Effector CD8-positive, alpha-beta T cell (primary cell): ENCODE measurements at regions not wholly inside any gene's neighbourhood (a gene's known extent, or its start where the extent isn't known, plus 50 kb on each side); places are given as distances from the start of the nearest gene placed in this dataset.

Experiments
- DNase-seq: peaks from one replicate; lab custom pipeline; 2025; lab: John Stamatoyannopoulos, UW

DNA sequence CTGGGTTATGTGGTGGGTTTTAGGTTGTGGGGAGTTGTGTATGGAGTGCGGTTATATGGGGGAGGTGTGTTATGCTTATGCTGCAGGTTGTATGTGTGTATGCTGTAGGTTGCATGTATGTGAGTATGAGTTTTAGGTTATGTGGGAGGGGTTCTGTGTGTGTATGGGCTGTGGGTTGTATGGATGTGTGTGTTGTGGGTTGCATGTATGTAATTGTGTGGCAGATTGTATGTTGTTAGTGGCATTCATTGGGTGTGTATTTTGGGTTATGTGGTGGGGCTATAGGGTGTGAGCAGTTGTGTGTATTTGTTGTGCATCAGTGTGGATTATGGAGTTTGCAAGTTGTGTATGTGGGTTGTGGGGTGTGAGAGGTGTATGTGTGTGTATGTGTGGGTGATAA, 277.4 kb downstream of the NPIPA8 start:
- DNase-seq: no peak

DNA sequence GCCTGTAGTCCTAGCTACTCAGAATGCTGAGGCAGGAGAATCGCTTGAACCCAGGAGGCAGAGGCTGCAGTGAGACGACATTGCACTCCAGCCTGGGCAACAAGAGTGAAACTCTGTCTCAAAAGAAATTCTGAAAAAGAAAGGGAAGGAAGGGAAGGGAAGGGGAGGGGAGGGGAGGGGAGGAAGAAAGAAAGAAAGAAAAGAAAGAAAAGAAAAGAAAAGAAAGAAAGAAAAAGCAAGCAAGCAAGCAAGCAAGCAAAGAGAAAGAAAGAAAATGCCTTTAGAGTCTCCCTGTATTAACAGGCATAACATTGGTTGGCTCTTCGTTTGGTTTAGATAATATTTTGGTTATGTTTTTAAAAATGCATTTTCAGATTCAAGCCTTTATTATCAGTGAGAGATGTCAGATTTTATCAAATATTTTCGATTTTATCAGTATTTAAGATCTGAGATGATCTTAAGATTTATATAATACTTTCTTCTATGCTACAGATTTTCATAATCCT, 281.1 kb downstream of the NPIPA8 start:
- no peak for DNase-seq

DNA sequence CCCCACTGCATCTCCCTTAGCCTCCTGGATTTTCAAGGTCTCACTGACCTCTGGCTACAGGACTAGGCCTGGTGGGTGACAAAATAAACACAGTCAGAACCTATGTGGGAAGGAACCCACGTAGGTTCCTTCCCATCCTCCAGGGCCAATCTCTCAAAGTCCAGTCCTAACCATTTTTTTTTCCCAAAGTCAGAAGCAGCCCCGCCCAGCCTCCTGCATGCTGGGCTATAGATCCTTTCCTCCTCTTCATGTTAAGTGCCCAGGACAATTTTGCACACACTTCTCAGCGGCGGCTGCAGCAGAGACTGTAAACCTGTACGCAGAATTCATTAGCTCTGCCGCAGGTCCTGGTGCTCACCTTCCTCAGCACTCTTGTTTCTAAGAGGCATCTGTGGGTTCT, 285.8 kb downstream of the NPIPA8 start:
- no peak for DNase-seq

DNA sequence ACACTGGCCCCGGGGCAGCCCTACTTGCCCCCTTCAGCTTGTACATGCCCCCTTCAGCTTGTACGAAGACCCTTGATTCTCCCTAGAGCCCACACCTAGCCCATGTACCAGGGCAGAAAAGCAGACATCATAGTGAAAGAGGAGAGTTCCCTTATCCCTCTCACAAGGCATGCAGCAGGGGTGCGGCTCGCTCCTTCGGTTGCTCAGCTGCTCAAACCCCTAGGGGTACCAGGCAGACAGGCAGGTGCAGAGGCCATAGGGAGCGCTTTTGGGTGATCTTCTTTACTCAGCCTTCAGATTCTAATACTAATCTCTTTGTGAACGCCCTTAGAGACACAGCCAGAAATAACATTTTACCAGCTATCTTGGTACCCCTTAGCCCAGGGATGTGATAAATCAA, 286.3 kb downstream of the NPIPA8 start:
- no peak for DNase-seq

DNA sequence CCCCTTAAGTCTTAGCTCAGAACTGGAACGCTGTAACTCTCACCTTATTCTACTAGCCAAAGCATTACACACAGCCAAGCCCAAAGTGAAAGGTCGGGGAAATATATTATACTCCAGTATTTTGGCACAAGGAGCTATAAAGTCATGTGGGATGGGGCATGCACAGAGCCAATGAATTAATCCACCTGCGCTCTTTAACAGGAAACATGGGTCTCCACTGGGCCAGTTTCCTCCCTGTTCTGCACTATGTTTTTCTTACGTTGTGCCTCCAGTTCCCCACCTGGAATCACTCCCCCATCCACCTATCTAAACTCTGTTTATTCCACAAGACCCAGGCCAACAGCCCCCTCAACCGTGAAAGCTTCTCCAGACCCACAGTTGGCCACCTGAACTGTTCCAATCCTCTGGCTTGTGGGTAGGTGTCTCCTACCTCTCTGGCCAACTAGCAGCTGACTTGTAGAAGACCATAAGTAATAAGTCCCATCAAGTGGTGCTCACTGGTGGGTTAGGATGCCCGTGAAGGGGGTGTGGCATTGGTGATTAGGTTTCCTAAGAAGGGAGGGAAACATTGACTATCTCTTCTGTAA, 286.9 kb downstream of the NPIPA8 start:
- no peak for DNase-seq

DNA sequence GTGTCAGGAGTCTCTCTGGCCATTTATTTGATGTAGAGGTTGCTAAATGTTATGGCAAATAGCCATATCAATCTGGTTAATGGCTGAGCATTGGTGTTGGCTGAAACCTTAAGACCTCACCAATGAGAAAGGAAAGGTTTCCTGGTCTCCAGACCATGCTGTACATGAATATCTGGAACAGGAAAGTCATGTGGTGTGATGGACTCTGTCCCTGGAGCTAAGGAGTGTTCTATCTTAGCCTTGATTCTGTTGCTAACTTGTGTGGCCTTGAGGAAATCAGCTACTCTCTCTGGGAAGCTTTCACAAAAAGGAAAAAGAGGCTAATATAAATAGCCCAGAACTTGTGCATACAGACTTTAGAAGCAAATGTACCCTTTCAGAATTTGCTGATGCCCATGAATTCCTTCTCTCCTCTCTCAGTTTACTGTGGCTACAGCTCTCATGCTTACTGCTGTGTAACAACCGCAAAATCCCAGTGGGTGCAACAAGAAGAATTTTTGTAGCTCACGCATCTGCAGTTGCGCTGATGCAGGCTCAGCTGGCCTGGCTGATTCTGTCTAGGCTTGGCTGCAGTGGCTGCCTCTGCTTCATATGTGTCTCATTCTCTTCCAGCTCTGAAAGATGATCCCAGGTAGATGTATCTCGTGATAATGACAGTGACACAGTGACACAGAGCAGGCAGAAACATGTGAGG, 287.5 kb downstream of the NPIPA8 start:
- DNase-seq: no peak

DNA sequence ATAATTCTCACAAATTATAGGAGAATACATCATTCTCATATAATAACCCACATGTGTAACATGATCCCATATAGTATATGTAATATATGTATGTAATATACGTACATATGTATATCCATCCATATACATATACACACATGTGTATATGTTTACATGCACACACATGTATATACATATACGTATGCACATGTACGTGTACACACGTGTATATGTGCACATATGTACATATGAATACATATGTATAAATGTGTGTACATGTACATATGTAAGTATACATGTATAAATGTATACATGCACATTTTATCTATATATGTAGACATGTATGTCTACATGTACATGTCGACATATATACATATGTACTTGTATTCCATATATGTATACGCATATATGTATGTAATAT, 288.8 kb downstream of the NPIPA8 start:
- DNase-seq: no peak

DNA sequence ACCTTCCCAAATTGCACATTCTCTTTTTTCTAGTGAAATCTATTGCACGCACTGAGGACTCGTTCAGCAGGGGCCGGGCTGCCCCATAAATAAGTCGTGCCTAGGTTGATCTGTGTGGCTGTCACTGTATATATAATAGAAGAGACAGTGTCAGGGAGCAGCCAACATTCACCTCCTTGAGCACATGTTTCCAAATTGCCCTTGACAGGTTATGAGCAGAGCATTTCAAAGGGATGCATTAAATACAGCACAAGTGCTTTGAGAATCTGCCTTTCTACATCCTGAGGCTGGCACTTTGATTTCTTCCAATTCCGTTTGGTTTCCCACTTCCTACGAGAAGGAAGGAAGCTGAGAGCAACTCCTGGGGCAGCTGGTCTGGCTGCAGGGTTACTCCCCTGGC, 291.2 kb downstream of the NPIPA8 start:
- no peak for DNase-seq

DNA sequence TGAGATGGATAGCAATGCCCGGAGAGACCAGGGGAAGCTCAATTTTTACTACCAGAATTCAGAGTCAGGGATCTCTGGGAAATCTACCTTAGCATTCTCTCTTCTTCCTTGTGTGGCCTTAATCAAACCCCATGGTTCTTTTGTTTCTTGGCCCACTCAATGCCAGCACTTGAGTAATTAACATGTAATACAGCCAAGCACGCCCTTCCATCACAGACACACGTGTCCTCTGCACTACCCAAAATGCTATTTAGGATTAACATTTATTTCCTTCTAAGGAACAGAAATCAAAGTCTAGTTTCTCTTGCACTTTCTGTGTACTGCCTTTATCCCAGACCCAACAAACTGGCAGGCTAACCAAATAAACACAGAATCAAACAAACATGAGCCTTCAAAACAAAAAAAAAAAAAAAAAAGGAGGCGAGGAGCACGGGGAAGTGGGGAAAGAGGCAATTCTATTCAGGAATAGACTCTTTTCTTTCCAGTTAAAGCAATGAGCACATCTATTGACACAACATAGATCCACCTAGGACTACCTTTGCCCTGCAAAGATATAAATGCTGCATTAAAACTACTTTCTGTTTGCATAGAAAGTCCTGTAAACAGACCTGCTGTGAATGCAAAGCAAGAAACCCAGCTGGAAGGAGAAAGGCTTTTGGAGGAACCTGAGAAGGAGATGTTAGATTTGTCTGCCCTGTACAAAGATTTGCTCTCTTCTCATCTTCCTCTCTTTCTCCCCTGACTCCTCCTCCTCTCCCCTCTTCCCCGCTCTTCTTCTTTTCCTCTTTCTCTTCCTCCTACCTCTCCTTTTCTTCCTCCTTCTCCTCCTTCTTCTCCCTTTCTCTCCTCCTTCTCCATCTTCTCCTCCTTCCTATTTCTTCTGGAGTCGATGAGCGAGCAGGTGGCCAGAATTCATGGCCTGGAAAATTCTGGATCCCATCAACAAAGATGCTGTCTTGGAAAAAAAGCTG, 294.4 kb downstream of the NPIPA8 start:
- DNase-seq: no peak

DNA sequence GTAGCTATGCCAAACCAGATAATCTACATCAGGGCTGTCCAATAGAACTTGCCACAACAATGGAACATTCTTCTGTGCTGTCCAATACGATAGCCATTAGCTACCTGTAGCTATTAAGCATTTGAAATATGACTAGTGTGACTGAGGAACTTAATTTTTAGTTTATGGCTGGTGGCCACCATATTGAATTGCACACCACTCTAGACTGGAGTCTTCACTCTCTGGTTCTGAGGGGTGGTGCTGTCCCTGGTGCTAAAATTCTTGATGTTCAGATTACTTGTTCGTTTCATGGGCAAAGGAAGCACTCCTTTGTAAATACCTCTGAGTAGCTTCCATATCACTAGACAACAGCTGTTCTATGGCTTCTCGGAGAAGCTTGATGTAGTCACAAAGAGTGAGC, 296.6 kb downstream of the NPIPA8 start:
- no peak for DNase-seq

DNA sequence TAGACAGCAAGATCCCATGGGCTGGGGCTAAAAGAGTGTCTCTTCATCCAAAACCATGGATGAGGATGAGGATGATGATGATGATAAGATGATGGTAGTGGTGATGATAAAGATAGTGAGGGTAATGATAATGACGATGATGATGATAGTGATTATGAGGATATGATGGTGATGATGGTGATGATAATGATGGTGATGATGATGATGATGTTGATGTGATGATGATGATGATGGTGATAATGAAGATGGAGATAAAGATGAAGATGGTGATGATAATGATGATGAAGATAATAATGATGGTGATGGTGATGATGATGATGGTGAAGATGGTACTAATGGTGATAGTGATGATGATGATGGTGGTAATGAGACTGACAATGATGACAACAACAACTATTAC, 299.5 kb downstream of the NPIPA8 start:
- DNase-seq: no peak

DNA sequence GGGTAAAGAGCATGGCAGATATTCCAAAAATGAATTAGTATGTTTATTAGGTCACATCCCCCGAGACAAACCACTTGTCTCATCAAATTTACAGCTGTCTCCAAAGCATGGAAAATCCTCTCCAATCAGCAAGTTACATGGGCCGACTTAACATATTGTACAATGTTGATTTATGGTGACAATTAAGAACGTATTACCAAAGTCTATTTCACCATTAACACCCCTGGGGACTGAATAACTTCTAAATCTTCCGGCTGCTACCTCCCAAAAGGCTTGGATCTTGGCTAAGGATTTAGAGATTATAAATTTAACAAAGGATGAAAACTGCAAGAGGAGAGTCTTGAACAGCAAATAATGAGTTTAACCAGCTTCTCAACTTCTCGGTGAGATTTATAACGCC, 311.9 kb downstream of the NPIPA8 start:
- no peak for DNase-seq

DNA sequence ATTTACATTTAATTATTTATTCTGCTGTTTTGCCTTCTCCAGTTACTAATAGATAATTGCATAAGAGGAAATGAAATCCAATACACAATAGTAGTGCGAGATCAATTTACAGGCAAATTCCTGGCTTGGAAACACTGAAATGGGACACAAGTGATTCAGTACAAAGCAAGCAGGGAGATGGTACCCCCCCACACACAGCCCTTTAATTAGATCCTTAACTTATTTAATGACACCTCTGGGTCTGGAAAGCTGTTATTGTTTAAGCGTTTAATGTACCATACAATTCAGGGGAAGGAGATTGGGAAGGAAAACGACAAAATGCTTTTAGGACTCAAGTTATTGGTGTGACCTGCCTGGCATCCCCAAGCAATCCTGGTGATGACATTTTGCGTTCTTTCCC, 318.2 kb downstream of the NPIPA8 start:
- no peak for DNase-seq

DNA sequence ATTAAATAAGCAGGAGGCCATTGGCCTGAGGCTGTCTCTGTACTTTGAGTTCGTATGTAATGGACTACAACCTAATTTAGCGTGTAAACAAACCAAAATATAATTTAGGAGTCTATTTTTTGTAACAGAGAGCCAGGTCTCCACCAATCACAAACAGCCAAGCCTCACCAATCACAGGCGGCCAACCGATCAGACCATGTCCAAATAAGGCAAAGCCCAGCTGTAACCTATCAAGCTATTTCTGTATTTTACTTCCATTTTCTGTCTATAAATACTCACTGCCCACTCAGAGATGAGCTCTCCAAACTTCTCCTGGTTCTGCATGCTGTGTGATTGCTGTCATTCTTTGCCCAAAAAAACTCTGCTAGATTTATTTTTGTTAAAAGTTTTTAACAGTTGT, 322.7 kb downstream of the NPIPA8 start:
- DNase-seq: no peak

DNA sequence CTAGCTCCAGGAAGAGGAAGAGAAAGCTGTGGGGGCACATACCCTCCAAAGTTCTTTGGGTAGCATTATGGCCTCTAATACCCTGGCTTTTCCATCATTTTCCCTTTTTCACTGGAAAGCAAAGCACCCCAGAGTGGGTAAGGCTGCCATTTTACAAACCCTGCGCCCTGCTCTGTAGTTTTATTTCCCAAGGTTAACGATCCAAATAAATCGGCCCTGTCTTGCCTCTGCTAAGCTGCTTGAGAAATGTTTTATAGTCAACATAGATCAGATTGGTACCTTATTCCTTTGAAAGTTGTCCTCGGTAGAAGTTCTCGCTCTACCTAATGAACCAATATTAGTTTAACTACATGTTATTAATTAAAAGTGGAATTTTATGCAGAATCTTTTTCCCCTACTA, 328.2 kb downstream of the NPIPA8 start:
- no peak for DNase-seq

DNA sequence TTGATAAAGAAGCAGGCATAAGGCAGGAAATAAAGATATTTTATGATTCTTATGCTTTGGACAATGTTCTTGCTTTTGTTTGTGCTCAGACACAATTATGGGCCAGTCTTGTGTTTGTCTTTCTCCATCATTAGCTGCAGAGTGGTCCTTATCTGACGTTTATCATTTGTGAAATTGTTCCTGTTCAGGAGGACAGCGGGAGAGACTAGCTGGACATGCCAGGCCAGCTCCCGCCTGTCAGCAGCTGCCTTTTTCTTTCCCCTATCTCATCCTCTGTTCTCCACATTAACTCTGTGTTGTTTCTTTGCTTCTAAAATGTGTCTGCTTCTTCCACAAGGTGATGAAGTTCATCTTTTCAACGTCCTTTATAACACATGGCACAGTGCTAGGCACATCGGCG, 333.5 kb downstream of the NPIPA8 start:
- DNase-seq: no peak

DNA sequence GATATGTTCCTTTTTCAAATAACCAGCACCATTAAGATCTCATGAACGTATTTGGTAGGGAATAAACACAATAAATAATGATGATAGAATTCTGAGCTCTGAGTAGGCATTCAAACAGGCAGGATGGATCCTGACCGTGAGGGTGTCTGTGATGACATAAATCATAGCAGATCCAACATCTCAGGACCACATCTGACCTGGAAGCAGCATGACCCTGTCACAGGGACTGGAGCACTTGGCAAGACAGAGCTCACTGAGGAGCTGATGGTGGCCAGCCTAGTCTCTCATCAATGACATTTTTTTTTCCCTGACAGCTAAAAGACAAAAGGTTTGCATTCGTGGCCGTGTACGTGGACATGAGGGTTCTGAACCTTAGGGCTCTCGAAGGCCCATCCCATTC, 337.5 kb downstream of the NPIPA8 start:
- no peak for DNase-seq

DNA sequence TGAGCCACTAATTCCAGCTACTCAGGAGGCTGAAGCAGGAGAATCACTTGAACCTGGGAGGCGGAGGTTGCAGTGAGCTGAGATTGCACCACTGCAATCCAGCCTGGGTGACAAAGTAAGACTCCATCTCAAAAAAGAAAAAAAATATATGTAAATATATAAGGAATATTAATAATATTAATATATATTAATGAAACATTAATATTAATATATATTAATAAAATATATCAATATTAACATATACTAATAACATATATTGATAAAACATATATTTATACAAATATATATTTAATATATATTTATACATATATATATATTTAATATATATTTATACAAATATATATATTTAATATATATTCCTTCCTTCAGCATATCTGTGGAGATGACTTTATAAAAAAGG, 338.0 kb downstream of the NPIPA8 start:
- DNase-seq: no peak

DNA sequence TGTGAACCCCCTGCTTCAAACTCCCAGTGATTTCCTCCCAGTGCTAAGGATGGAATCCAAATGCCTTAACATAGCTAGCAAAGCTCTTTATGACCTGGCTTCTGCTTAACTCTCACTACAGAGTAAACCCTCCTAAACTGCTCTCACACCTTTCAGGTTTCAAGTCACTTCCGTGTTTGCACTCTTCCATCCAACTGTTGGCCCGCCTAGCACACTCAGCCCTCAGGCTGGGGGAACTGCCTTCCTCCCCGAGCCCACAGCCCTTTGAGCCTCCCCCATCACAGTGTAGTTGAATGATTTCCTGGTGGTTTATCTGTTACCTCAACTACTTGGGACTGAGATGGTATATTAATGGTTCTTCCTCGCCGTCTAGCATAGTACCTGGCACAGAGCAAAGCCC, 342.5 kb downstream of the NPIPA8 start:
- DNase-seq: no peak

DNA sequence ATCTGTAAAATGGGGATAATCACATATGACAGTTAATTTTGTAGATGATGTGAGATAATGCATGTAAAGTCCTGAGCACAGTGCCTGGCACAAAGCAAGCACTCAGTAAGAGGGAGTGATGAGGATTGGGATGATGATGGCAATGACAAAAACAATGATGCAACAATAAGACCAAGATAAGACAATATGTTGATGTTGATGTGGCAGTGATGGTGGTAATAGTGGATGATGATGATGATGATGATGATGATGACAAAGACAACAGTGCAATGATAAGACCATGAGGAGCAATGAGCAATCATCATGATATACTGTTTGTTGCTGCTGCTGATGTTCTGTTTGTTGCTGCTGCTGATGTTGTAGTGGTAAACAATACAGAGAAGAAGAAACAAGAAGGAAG, 344.1 kb downstream of the NPIPA8 start:
- no peak for DNase-seq

DNA sequence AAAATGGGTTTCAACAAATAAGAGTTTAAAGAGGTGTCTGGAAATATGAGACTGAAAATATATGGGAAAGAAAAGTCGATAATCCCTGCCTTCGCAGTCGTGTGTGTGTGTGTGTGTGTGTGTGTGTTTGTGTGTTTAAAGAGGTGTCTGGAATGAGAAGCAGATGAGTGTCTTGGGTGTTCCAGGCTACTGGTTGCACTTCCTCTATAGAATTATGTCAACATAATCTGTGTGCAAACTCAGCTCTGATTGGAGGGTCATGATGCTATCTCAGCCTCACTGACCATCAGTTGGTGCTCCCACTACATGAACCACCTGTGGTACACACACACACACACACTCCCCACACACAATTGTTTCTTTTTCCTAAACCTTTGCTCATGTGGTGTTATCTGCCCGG, 347.3 kb downstream of the NPIPA8 start:
- DNase-seq: no peak

DNA sequence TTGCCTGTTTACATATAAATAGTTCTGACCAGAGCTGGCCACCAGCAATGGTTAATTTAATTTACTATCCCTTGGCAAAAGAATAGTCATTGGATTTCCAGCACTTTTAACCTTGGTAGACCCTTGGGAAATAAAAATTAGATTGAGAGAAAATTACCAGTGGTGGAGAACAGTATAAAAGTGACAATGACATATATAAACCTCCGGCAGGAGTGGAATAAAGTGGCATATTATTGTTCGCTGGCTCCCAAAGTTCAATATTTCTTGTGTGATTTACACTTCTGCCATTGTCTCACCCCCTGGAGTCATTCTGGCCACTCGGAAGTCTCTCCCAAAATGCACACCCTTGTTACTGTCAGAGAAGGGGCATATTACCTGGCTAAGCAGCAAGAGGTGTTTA, 347.7 kb downstream of the NPIPA8 start:
- DNase-seq: no peak

DNA sequence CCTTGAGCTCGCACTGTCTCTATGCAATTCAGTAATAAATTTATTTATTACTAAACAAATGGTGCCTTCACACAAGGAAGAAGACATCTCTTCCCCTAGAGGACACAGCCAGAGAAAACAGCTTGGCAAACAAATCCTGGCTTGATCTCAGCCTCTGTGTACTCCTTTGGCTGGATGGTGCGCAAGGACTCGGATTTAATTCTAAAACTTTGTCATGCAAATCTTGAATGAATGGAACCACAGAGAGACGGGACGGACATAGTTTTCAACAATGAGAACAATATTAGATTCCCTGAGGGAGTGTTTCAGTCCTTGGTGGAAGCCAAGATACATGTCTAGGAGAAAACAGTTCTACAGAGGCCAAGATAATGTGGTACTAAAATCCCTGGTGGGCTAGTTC, 349.5 kb downstream of the NPIPA8 start:
- DNase-seq: no peak
